ENCODE measurements at regions not wholly inside any gene's neighbourhood (a gene's known extent, or its start where the extent isn't known, plus 50 kb on each side); places are given as distances from the start of the nearest gene placed in this dataset.

GRCh38 chr2:120787822-120788700 is 52.4 kb downstream of the GLI2 start:
- no peaks in the 10 kb centered on the region for H3K9me2 ChIP-seq (ENCODE audit: insufficient read depth)
- H3K79me2 ChIP-seq (ENCODE audit: insufficient read depth, low read length) = no peaks in the 10 kb centered on the region
- TF ChIP-seq SIN3A (IDR thresholded peaks at IDR 0.05; ENCODE audit: low read depth) = no peak
- TF ChIP-seq MAX (IDR thresholded peaks at IDR 0.05) = no peak
- TF ChIP-seq ZFX (IDR thresholded peaks at IDR 0.05) = no peak
- no peak for TF ChIP-seq EZH2 (IDR thresholded peaks at IDR 0.05)
- TF ChIP-seq ZNF274 (IDR thresholded peaks at IDR 0.05; ENCODE audit: low read depth, low read length) = no peak
- TF ChIP-seq EGR1 (IDR thresholded peaks at IDR 0.05; ENCODE audit: low read depth) = no peak
- no peak for TF ChIP-seq FOSL1 (IDR thresholded peaks at IDR 0.05; ENCODE audit: low read depth)
- no peak for TF ChIP-seq JUND (IDR thresholded peaks at IDR 0.05)
- no peak for TF ChIP-seq REST (IDR thresholded peaks at IDR 0.05; ENCODE audit: low read depth)
- TF ChIP-seq YY1 (IDR thresholded peaks at IDR 0.05; ENCODE audit: extremely low read depth, insufficient replicate concordance, low read depth, low read length) = no peak
- no peak for TF ChIP-seq POLR2A (IDR thresholded peaks at IDR 0.05; ENCODE audit: borderline replicate concordance, extremely low read depth, insufficient read depth, insufficient read length)
- no peak for TF ChIP-seq ELF1 (IDR thresholded peaks at IDR 0.05; ENCODE audit: borderline replicate concordance, low read depth)
- H3K9me3 ChIP-seq (ENCODE audit: control insufficient read depth in 1 of 2, insufficient read depth in 1 of 2, low read depth in 1 of 2, low read length in 2 of 2) = no peaks in the 10 kb centered on the region
- no peaks in the 10 kb centered on the region for H4K20me1 ChIP-seq (ENCODE audit: insufficient read depth)
- H3K4me3 ChIP-seq (replicated peaks in 1 of 2; ENCODE audit: low read depth in 1 of 2, low read length in 2 of 2) = no peak overlapping the region
- no peaks in the 10 kb centered on the region for H3K36me3 ChIP-seq (ENCODE audit: control insufficient read depth in 1 of 2, insufficient read depth in 2 of 2, low read length in 2 of 2)
- H3K4me1 ChIP-seq (ENCODE audit: control insufficient read depth in 1 of 2, insufficient read depth in 2 of 2, low read length in 2 of 2) = peaks cover 25 to 36% of the 10 kb centered on the region in 2 experiments
- no TSS peak for BruUV-seq (replicated peaks)
- no peak overlapping the region for H3K9ac ChIP-seq (ENCODE audit: low read length)
- intact Hi-C loops (cut with micrococcal nuclease) = no loop called here
- H2AFZ ChIP-seq (ENCODE audit: low read depth, low read length, poor library complexity, severe bottlenecking) = no peak overlapping the region
- POLR2A ChIA-PET = interaction anchor here (0.6 kb wide), 1 partner anchor 287 kb away, joined by 3 read pairs; no protein-coding TSS in a partner anchor
- no peak for ATAC-seq
- no peak overlapping the region for H3K4me2 ChIP-seq (ENCODE audit: low read length)
- CTCF ChIA-PET = no interaction called here
- H3K27me3 ChIP-seq (ENCODE audit: insufficient read depth, low read length) = no peaks in the 10 kb centered on the region
- RAD21 ChIA-PET (ENCODE audit: low non-redundant PET in 1 of 2, low total read pairs in 2 of 2, uncharacterized antibody in 2 of 2, unreplicated experiment in 2 of 2) = no interaction called here
- no peak for DNase-seq (ENCODE audit: low read depth, low spot score)
- no peak overlapping the region for H3K27ac ChIP-seq (ENCODE audit: low read depth, low read length)
